ENCODE measurements at regions not wholly inside any gene's neighbourhood (a gene's known extent, or its start where the extent isn't known, plus 50 kb on each side); places are given as distances from the start of the nearest gene placed in this dataset.

DNA sequence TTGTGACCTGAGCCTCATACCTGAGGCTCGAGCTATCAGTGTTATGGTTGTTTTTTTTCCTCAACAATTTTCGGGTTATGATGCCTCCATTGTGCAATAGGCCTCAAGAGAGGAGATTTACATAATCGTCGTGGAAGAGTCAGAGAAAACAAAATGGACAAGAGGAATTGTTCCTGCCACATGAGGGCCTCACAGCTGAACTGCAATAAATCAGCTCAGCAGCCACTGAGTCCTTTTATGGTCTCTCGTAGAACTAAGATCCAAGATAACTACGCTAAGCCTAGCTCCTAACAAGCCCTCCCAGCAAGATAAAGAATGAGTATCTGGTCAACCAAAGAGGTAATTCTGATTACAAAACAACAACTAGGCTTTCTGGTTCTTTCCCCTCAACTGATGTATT is 336.8 kb downstream of the WDR11 start:
- TF ChIP-seq, protein P1, sequence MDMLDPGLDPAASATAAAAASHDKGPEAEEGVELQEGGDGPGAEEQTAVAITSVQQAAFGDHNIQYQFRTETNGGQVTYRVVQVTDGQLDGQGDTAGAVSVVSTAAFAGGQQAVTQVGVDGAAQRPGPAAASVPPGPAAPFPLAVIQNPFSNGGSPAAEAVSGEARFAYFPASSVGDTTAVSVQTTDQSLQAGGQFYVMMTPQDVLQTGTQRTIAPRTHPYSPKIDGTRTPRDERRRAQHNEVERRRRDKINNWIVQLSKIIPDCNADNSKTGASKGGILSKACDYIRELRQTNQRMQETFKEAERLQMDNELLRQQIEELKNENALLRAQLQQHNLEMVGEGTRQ (IDR thresholded peaks at IDR 0.05; ENCODE audit: borderline replicate concordance, low read depth, low read length) = no peak
- TF ChIP-seq, protein P2, sequence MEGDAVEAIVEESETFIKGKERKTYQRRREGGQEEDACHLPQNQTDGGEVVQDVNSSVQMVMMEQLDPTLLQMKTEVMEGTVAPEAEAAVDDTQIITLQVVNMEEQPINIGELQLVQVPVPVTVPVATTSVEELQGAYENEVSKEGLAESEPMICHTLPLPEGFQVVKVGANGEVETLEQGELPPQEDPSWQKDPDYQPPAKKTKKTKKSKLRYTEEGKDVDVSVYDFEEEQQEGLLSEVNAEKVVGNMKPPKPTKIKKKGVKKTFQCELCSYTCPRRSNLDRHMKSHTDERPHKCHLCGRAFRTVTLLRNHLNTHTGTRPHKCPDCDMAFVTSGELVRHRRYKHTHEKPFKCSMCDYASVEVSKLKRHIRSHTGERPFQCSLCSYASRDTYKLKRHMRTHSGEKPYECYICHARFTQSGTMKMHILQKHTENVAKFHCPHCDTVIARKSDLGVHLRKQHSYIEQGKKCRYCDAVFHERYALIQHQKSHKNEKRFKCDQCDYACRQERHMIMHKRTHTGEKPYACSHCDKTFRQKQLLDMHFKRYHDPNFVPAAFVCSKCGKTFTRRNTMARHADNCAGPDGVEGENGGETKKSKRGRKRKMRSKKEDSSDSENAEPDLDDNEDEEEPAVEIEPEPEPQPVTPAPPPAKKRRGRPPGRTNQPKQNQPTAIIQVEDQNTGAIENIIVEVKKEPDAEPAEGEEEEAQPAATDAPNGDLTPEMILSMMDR (IDR thresholded peaks at IDR 0.05) = no peak
- TF ChIP-seq SIN3A (IDR thresholded peaks at IDR 0.05; ENCODE audit: borderline replicate concordance, low read depth, low read length) = no peak
- no peak for TF ChIP-seq GABPA (IDR thresholded peaks at IDR 0.05; ENCODE audit: low read depth)
- TF ChIP-seq EZH2phosphoT487 (IDR thresholded peaks at IDR 0.05; ENCODE audit: borderline replicate concordance, low read depth) = no peak
- TF ChIP-seq RAD21 (IDR thresholded peaks at IDR 0.05; ENCODE audit: low read length) = peak; percentile 19; the same call in 1 of the 2 replicates
- TF ChIP-seq POLR2AphosphoS5 (IDR thresholded peaks at IDR 0.05; ENCODE audit: low read depth, low read length) = no peak
- no peak for TF ChIP-seq FOSL2 (IDR thresholded peaks at IDR 0.05; ENCODE audit: borderline replicate concordance, low read depth)
- no peak for TF ChIP-seq TAF1 (IDR thresholded peaks at IDR 0.05; ENCODE audit: borderline replicate concordance, low read depth, low read length)
- TF ChIP-seq, protein P3, sequence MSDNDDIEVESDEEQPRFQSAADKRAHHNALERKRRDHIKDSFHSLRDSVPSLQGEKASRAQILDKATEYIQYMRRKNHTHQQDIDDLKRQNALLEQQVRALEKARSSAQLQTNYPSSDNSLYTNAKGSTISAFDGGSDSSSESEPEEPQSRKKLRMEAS (IDR thresholded peaks at IDR 0.05; ENCODE audit: low read depth) = no peak

Data from SK-N-SH (cell line).